HG02798 (cell line): ENCODE measurements at regions not wholly inside any gene's neighbourhood (a gene's known extent, or its start where the extent isn't known, plus 50 kb on each side); places are given as distances from the start of the nearest gene placed in this dataset.

ENCODE experiments used
- ATAC-seq: cut with Tn5 transposase; IDR thresholded peaks from one replicate; pipeline ENCODE4 v1.9.1; 2021; ENCODE audit warnings: mild to moderate bottlenecking; ENCODE audit not compliant: unreplicated experiment, poor library complexity

DNA sequence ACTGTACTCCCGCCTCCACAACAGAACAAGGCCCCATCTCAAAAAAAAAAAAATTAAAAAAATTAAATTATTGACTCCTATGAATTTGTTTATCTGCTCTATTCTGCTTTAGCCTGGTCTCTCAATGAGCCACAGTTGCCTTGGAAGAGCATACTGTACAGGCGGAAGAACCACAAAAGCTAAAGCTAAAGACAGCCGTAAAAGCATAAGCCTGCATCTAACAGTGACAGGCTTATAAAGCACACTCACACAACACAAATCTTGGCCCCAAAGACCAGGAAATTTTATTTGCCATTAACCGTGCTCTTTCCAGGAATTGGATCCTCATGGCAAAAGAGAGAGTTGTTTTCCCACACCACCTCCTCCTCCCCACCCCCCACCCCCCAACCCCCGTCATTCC lies 53.5 kb upstream of the KLF3 start:
- ATAC-seq: no peak

DNA sequence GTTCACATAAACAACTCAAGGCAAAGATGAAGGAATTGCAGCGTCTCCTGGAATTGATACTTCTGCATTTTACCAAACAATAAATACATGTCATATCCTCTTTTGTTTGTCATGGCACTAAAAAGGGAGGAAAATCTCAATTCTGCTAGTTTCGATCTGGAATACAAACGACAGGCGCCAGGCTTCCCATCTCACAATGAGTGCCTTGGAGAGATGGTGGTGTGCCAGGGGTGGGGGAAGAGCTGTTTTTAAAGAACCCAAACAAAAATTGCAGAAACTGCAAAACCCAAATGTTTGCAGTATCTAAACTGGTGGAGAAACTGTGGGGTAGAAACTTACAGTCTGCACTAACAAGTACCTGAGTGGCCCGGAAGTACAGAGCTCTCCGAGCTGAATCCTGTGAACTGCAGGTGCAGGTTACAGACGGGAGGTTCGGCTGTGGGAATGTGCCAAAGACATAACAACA lies 53.0 kb upstream of the KLF3 start:
- no peak for ATAC-seq

DNA sequence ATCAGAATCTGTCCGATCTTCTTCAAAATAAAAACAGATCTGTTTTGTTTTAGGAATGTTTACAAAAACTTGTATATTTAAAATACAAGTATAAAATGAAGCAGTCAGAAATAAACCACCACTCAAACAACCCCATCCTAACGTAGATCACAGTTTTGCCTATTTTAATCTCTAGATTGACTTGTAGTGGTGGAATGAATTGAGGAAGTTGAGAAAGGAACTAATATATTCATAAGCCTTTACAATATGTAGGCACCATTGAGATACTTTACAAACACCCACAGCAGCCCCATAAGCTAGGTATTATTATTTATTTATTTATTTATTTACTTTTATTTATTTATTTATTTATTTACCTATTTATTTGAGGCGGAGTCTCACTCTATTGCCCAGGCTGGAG lies 52.3 kb upstream of the KLF3 start:
- ATAC-seq: no peak

DNA sequence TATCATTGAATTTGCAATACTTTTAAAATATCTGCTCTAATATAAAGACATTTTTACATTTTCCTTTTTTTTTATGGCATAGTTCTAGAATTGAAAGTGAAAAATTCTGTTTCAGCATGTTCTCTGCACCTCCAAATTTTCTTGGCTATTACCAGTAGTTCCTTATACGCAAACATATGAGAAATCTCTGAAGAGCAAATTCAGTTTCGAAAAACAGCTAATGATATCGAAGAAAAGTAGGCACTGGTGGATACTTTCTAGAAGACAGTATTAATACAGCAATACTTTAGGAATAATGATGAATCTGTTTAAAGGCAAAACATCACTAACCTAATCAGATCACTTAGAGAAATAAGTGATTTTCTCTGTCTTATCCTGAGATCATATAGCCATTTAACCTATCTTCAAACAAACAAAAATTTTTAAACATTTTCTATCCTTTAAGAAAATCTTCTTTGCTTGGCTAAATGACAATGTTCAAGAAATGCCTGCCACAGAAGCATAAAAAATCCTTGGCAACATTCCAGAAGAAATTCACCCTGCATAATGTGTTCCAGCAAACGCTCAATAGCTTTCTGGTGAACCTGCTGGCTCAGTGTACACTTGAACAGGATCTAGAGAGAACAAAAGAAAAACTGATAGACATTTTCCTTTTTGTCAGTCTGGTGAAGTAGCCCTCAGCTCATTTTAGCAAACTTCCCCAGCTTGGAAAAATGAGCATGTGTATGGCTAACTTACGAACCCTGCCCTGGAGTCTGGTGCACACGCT lies 51.2 kb upstream of the KLF3 start:
- no peak for ATAC-seq
